HG03460 (cell line): ENCODE measurements at regions not wholly inside any gene's neighbourhood (a gene's known extent, or its start where the extent isn't known, plus 50 kb on each side); places are given as distances from the start of the nearest gene placed in this dataset.

ENCODE experiments used
- ATAC-seq: cut with Tn5 transposase; IDR thresholded peaks from one replicate; pipeline ENCODE4 v1.9.1; 2021; ENCODE audit not compliant: unreplicated experiment

- ATAC-seq: no peak
These were observed 539.6 kb downstream of the VRK1 start for GRCh38 chr14:97336816-97337215.

GRCh38 chr14:97337267-97337666 is 540.1 kb downstream of the VRK1 start:
- ATAC-seq: no peak

GRCh38 chr14:97337670-97338069 is 540.5 kb downstream of the VRK1 start:
- ATAC-seq: no peak

- ATAC-seq: no peak
These were observed 547.5 kb downstream of the VRK1 start for GRCh38 chr14:97344666-97345065.

- ATAC-seq: no peak
These were observed 549.5 kb downstream of the VRK1 start for GRCh38 chr14:97346675-97347074.

GRCh38 chr14:97349463-97349862 is 552.3 kb downstream of the VRK1 start:
- ATAC-seq: no peak

- no peak for ATAC-seq
These were observed 552.8 kb downstream of the VRK1 start for GRCh38 chr14:97349946-97350345.

- ATAC-seq: no peak
These were observed 553.2 kb downstream of the VRK1 start for GRCh38 chr14:97350415-97350814.

GRCh38 chr14:97350894-97351731 is 553.9 kb downstream of the VRK1 start:
- ATAC-seq: no peak

- no peak for ATAC-seq
These were observed 555.9 kb downstream of the VRK1 start for GRCh38 chr14:97353102-97353501.

GRCh38 chr14:97354119-97354722 is 557.0 kb downstream of the VRK1 start:
- ATAC-seq: no peak

GRCh38 chr14:97359341-97359740 is 562.2 kb downstream of the VRK1 start:
- no peak for ATAC-seq

GRCh38 chr14:97361181-97361580 is 564.0 kb downstream of the VRK1 start:
- no peak for ATAC-seq

- no peak for ATAC-seq
These were observed 564.8 kb downstream of the VRK1 start for GRCh38 chr14:97361958-97362357.

- ATAC-seq: no peak
These were observed 569.2 kb downstream of the VRK1 start for GRCh38 chr14:97366400-97366799.

GRCh38 chr14:97367278-97367677 is 570.1 kb downstream of the VRK1 start:
- ATAC-seq: no peak

- ATAC-seq: no peak
These were observed 570.9 kb downstream of the VRK1 start for GRCh38 chr14:97368049-97368448.

GRCh38 chr14:97368900-97369564 is 571.9 kb downstream of the VRK1 start:
- no peak for ATAC-seq

- no peak for ATAC-seq
These were observed 572.7 kb downstream of the VRK1 start for GRCh38 chr14:97369901-97370300.

GRCh38 chr14:97376310-97376709 is 579.1 kb downstream of the VRK1 start:
- ATAC-seq: no peak

GRCh38 chr14:97377550-97377949 is 580.4 kb downstream of the VRK1 start:
- no peak for ATAC-seq

- no peak for ATAC-seq
These were observed 581.9 kb downstream of the VRK1 start for GRCh38 chr14:97379091-97379531.
